GM04503 (cell line): ENCODE measurements at regions not wholly inside any gene's neighbourhood (a gene's known extent, or its start where the extent isn't known, plus 50 kb on each side); places are given as distances from the start of the nearest gene placed in this dataset.

Source experiments
- DNase-seq: peaks from one replicate; pipeline ENCODE4 v3.0.0-alpha.2; 2012; ENCODE audit warnings: low read depth

DNA sequence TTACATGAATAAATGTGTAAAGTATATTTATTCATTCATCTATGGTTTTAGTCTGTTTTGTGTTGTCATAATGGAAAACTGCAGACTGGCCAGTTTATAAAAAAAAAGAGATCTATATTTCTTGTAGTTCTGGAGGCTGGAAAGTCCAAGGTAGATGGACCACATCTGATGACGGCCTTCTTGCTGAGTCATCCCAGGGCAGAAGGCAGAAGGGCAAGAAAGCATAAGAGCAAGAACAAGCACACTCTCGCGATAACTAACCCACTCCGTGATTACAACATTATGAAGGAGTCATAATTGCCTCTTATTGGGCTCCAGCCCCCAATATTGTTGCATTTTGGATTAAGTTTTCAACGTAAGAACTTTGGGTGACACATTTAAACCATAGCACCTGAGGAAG, 180.4 kb upstream of the DAB2 start:
- no peak for DNase-seq

DNA sequence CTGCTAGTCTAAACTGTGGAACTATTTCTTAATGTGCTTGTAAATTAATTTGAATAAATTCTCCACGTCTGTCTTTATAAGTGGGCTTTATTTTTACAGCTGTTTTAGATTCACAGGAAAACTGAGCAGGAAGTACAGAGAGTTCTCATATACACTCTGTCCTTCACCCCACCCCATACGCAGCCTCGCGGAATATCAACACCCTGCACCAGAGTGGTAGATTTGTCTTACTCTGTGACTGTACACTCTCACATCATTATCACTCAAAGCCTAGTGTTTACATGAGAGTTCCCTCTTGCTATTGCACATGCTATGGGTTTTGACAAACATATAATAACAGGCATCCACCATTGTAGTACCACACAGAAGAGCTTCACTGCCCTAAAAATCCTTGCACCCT, 179.7 kb upstream of the DAB2 start:
- no peak for DNase-seq

- no peak for DNase-seq
These were observed 175.1 kb upstream of the DAB2 start for GRCh38 chr5:39599721-39600431.

DNA sequence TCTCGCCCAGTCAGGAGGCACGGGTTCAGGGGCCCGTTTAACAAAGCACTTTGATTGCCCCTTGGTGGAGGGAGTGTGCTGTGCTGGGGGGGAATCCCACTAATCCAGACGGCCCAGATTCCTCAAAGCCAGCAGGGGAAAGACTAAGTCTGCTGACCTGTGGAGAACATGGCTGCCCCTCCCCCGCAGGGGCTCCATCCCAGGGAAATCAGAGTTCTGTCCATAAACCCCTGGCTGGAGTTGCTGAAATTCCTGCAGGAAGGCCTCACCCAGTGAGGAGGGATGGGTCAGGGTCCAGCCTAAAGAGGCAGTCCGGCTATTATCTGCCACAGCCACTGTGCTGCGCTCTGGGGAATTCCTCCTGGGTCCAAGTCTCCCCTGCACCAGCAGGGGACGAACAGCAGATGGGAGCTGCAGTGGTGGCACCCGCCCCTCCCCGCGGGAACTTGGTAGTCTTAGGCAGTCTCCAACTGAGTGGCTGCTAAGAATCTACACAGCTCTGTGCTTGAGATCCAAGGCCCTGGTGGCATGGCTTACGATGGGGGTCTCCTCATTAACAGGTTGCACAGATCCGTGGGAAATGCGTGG, 174.0 kb upstream of the DAB2 start:
- no peak for DNase-seq

- DNase-seq = no peak
These were observed 163.4 kb upstream of the DAB2 start for GRCh38 chr5:39588179-39588578.

DNA sequence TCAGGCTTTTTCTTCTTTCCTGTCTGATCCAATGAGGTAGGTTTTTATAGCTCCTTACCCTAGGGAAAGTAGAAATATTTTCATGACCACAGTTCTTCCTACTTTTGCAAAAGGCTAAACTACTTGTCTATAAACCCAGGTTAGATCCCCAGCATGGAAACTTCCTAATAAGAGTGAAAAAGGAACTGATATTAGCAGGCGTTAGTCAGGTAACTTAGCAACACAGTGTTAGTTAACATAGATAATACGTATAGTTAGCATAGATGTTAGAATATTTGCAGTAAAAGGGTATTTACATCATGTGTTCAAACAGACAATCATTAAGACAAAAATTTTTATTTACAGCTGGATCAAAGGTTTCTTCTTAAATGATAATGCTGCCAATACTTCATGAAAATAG, 162.9 kb upstream of the DAB2 start:
- DNase-seq = no peak

GRCh38 chr5:39586185-39586584, 161.4 kb upstream of the DAB2 start:
- DNase-seq = no peak

- DNase-seq = peak; percentile 37
These were observed 160.1 kb upstream of the DAB2 start for GRCh38 chr5:39584927-39585326.

GRCh38 chr5:39580702-39581453, 156.1 kb upstream of the DAB2 start:
- DNase-seq = peak; percentile 69

DNA sequence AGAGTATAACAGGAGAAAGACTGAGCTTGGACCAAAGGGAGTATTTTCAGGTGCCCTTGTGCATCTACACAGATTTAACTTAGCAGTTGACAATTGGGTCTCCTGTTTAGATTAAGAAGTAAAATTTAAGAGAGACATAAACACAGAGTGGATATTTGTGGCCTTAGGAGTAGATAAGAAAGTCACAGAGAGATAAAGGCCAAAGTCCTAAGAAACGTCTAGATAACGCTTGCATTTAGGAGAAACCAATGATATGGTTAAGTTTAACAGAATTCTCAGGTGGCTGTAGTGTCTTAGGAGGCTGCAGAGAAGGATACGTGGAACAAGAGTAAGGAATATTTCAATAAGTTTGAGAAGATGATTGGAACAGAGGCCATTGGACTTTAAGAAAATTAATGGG, 155.0 kb upstream of the DAB2 start:
- no peak for DNase-seq

DNA sequence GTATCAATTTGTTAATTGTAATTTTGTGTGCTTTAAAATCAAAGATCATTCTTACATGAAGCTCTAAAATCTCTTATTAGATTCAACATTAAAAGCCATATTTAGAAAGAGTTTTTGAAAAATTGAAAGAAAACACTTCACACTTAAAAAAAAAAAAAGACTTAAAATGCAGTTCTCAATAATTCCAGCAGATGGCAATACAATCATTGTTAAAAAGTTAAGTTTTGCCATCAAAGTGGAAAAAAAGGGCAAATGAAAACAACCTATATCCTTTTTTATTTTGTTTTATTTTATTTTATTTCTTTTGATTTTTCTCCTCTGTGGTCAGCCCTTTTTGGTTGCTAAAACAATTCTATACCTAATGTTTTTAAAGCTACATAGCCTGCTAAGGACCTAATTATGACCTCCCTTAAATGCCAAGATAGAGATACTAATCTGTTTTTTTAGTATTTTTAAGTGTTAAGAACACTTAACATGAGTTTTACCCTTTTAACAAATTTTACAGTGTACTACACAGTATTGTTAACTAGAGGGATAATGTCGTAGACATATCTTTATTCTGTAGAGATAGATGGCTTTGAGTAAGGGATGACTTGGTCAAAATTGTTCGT, 154.2 kb upstream of the DAB2 start:
- DNase-seq = no peak

DNA sequence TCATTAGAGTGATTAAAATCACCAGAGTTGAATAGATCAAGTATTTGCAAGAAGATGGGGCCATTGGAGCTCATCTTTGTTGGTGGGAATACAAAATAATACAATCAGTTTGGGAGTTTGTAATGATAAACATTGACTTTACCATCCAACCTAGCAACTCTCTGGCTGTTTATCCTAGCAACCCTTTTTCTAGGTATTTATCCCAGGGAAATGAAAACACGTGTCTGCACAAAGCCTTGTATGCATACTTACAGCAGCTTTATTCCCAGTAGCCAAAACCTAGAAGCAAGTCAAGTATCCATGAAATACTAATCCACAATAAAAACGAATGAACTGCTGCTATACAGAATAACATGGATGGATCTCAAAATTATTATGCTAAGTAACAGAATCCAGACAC, 152.7 kb upstream of the DAB2 start:
- DNase-seq = no peak

- no peak for DNase-seq
These were observed 145.7 kb upstream of the DAB2 start for GRCh38 chr5:39570403-39571027.

- no peak for DNase-seq
These were observed 145.1 kb upstream of the DAB2 start for GRCh38 chr5:39569857-39570256.

- DNase-seq = no peak
These were observed 142.1 kb upstream of the DAB2 start for GRCh38 chr5:39566891-39567290.

GRCh38 chr5:39566029-39566428, 141.2 kb upstream of the DAB2 start:
- no peak for DNase-seq

DNA sequence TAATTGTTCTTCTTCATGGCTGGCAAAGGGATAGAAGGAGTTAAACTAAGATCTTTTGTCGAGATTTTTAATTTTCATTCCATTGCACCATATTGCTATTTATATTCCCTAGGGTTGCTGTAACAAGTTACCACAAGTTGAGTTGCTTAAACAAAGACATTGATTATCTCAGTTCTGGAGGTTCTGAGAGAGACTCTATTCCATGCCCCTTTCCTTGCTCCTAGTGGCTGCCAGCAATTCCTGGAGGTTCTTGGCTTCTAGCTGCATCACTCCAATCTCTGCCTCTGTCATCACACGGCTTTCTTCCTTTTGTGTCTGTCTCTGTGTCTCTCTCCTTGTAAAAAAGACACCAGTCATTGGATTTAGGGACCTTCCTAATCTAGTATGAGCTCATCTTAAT, 136.6 kb upstream of the DAB2 start:
- no peak for DNase-seq

GRCh38 chr5:39560726-39561125, 135.9 kb upstream of the DAB2 start:
- no peak for DNase-seq

GRCh38 chr5:39559923-39560322, 135.1 kb upstream of the DAB2 start:
- DNase-seq = no peak

DNA sequence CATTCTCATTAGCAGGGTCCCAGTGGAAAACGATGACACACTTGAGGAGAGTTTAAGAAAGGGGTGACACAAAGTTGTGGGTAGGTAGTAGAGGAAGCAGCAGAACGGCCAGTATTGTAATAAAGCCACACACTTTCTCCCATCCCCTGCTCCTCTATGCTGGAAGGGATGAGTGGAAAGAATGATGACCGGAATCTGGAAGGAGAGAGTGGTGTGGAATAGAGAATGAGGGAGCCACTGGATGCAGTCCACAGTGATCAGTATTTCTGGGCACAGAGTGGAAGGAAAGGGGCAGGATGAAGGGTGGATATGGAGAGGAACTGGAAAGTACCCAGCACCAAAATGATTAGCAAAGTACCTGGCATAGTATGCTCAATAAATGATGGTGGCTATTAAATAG, 133.8 kb upstream of the DAB2 start:
- DNase-seq = no peak

- DNase-seq = no peak
These were observed 131.0 kb upstream of the DAB2 start for GRCh38 chr5:39555788-39556187.

- DNase-seq = peak; percentile 37
These were observed 122.9 kb upstream of the DAB2 start for GRCh38 chr5:39547553-39548154.
